ENCODE measurements at regions not wholly inside any gene's neighbourhood (a gene's known extent, or its start where the extent isn't known, plus 50 kb on each side); places are given as distances from the start of the nearest gene placed in this dataset.
A peak's percentile ranks its signal among the peaks of the same experiment; 100 is the strongest.

GRCh38 chr2:196314157-196314556, 142.8 kb upstream of the STK17B start:
- no peak for DNase-seq

- no peak for DNase-seq
These were observed 143.4 kb upstream of the STK17B start for GRCh38 chr2:196314780-196315179.

- DNase-seq: no peak
These were observed 144.1 kb upstream of the STK17B start for GRCh38 chr2:196315388-196316049.

- DNase-seq: no peak
These were observed 144.7 kb upstream of the STK17B start for GRCh38 chr2:196316050-196316430.

GRCh38 chr2:196318517-196319377, 147.4 kb upstream of the STK17B start:
- DNase-seq: no peak

- DNase-seq: no peak
These were observed 151.8 kb upstream of the STK17B start for GRCh38 chr2:196322973-196323810.

- no peak for DNase-seq
These were observed 152.8 kb upstream of the STK17B start for GRCh38 chr2:196324211-196324610.

- DNase-seq: no peak
These were observed 156.8 kb upstream of the STK17B start for GRCh38 chr2:196328088-196328680.

- no peak for DNase-seq
These were observed 158.6 kb upstream of the STK17B start for GRCh38 chr2:196329959-196330358.

- no peak for DNase-seq
These were observed 159.3 kb upstream of the STK17B start for GRCh38 chr2:196330645-196331044.

- no peak for DNase-seq
These were observed 159.8 kb upstream of the STK17B start for GRCh38 chr2:196331143-196331542.

GRCh38 chr2:196331851-196332250, 160.5 kb upstream of the STK17B start:
- DNase-seq: no peak

- DNase-seq: no peak
These were observed 162.0 kb upstream of the STK17B start for GRCh38 chr2:196333397-196333796.

- DNase-seq: no peak
These were observed 163.3 kb upstream of the STK17B start for GRCh38 chr2:196334710-196335109.

- peak in 2 of 56 donors; percentile 2 to 3 for DNase-seq
These were observed 163.8 kb upstream of the STK17B start for GRCh38 chr2:196335221-196335634.

GRCh38 chr2:196336207-196336606, 164.8 kb upstream of the STK17B start:
- DNase-seq: no peak

- DNase-seq: no peak
These were observed 165.3 kb upstream of the STK17B start for GRCh38 chr2:196336715-196337114.

GRCh38 chr2:196337208-196337953, 166.0 kb upstream of the STK17B start:
- no peak for DNase-seq

GRCh38 chr2:196338440-196338839, 167.1 kb upstream of the STK17B start:
- no peak for DNase-seq

- no peak for DNase-seq
These were observed 170.0 kb upstream of the STK17B start for GRCh38 chr2:196341277-196341841.
